AG09309 (cell line): ENCODE measurements at regions not wholly inside any gene's neighbourhood (a gene's known extent, or its start where the extent isn't known, plus 50 kb on each side); places are given as distances from the start of the nearest gene placed in this dataset.

Experiments used
- DNase-seq: peaks from one replicate; pipeline ENCODE4 v3.0.0-alpha.2; 2010; ENCODE audit warnings: low read depth
- H3K4me3 ChIP-seq: 2 replicates; pipeline ENCODE4 v1.5.1; 2011; ENCODE audit warnings: mild to moderate bottlenecking, low read depth, low read length, moderate library complexity; ENCODE audit not compliant: control insufficient read depth
- TF ChIP-seq, protein P1 (sequence below): IDR thresholded peaks from 2 replicates; pipeline ENCODE4 v1.5.1; 2011; ENCODE audit warnings: mild to moderate bottlenecking, low read depth, low read length, inconsistent platforms; ENCODE audit not compliant: insufficient read depth, control insufficient read depth; ENCODE audit errors: missing control alignments

DNA sequence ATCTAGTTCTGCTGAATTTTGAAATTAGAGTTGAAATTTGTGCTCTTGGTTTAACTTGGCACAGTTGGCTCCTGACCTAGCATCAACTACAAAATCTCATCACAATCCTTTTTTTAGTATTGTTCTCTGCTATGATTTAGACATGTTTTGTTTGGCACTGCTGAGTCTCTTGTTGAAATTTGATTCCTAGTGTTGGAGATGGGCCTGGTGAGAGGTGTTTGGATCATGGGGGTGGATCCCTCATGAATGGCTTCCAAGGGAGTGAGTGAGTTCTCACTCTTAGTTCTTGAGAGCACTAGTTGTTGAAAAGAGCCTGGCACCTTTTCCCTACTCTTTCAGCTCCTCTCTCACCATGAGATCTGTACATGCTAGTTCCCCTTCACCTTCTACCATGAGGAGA lies 605.6 kb upstream of the SLC39A10 start:
- no peak for DNase-seq

DNA sequence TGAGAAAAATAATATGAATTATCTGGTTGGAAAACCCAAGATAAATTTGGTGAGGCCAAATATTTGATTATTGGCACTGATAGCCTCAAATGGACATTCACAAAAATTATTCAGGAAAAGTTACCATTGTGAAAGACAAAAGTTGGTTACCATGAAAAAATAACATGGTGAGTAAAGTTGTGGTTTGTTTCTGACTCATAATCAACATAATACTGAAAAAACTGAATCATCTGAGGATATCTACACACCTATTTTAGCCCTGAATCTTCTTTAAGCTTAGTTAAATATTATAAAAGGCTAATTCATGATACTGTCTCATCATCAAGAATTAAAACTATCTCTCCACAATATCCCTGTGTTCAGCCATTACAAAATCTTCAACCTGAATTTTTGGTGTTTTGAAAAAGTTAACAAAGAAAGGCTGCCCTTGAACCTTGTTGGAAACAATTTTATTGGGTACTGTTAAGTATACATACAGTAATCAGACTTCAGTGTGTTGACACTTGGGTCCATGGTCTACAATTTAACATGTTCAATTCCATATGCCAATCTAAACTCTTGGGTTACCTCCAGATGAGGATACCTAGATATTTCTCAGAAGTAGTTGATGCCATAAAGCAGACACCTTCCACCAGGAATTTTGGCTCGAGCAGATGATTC lies 607.5 kb upstream of the SLC39A10 start:
- DNase-seq, result no peak
- no peak overlapping the region for H3K4me3 ChIP-seq
- TF ChIP-seq, protein P1, sequence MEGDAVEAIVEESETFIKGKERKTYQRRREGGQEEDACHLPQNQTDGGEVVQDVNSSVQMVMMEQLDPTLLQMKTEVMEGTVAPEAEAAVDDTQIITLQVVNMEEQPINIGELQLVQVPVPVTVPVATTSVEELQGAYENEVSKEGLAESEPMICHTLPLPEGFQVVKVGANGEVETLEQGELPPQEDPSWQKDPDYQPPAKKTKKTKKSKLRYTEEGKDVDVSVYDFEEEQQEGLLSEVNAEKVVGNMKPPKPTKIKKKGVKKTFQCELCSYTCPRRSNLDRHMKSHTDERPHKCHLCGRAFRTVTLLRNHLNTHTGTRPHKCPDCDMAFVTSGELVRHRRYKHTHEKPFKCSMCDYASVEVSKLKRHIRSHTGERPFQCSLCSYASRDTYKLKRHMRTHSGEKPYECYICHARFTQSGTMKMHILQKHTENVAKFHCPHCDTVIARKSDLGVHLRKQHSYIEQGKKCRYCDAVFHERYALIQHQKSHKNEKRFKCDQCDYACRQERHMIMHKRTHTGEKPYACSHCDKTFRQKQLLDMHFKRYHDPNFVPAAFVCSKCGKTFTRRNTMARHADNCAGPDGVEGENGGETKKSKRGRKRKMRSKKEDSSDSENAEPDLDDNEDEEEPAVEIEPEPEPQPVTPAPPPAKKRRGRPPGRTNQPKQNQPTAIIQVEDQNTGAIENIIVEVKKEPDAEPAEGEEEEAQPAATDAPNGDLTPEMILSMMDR, result no peak

More for the DNA sequence above, 605.6 kb upstream of the SLC39A10 start:
- TF ChIP-seq, protein P1, result no peak
- no peak overlapping the region for H3K4me3 ChIP-seq

DNA sequence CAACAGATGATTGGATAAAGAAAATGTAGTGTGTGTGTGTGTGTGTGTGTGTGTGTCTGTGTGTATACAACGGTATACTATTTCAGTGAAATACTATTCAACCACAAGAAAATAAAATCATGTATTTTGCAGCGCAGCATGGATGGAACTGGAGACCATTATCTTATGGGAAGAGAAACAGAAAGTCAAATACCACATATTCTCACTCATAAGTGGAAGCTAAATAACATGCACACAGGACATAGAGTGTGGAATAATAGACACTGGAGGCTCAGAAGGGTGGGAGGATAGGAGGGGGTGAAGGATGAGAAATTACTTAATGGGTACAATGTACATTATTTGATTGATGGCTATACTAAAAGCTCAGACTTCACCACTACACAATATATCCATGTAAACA lies 609.1 kb upstream of the SLC39A10 start:
- no peak overlapping the region for H3K4me3 ChIP-seq
- no peak for DNase-seq
- TF ChIP-seq, protein P1, result no peak

DNA sequence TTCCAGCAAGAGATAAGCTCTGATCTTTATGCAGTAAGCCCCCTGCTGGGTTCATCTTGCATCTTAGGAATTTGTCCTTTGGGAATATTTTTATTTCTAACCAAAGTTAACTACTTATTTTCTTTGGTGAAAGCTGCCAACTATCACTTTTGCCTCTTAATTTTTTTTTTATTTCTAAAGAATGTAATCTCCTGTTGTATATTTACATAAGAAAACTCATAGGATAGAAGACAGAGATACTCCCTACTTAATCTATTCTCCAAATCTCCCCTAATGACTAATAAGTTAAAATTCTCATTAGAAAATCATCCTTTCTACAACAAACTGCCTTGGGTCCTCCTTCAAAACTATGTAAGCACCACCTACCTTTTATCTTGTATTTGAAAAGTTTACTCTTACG lies 612.2 kb upstream of the SLC39A10 start:
- TF ChIP-seq, protein P1, result no peak
- H3K4me3 ChIP-seq, result no peak overlapping the region
- DNase-seq, result no peak

DNA sequence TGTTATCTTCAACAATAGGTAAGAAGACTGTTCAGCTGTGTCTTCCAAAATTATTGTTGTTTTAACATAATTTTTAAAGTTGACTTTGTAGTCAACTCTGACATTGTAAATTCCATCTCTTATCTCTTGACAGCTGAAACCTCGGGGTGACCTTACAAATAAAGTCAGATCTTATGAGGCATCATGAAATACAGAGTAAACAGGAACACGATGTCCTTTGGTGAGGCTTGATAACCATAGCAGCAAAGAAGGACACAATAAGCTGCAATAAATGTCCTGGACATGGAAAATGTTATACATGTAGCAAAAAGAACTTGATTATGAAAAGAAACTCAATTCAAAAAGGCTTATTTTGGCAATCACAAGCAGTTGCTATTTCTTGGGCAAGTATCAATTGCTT lies 618.9 kb upstream of the SLC39A10 start:
- TF ChIP-seq, protein P1, result no peak
- no peak for DNase-seq
- no peak overlapping the region for H3K4me3 ChIP-seq

DNA sequence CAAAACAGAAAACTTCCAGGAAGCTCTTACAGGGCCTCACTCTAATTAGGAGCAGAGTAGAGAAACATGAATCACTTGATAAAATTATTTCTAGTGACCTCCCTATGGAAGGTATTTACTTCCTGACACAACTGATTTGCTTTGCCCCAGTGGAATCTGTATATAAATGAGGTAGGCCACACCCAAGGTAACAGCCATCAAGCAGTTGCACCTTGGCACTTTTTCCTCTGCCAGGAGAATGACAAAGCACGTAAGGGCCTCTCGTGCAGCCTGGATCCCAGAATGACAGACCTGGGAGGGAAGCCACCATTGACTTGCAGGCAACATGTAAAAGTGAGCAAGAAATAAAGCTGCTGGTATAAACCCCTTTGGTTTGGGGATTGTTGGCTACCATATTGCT lies 620.0 kb upstream of the SLC39A10 start:
- DNase-seq, result no peak
- TF ChIP-seq, protein P1, result no peak
- H3K4me3 ChIP-seq, result no peak overlapping the region
